ENCODE measurements at regions not wholly inside any gene's neighbourhood (a gene's known extent, or its start where the extent isn't known, plus 50 kb on each side); places are given as distances from the start of the nearest gene placed in this dataset.
A peak's percentile ranks its signal among the peaks of the same experiment; 100 is the strongest.

- H3K4me1 ChIP-seq (ENCODE audit: control insufficient read depth, insufficient read depth, low read length) = no peaks in the 10 kb centered on the region
- H3K27me3 ChIP-seq (replicated peaks; ENCODE audit: control insufficient read depth, insufficient read depth, low read length) = no peaks in the 10 kb centered on the region
- no peaks in the 10 kb centered on the region for H3K9me3 ChIP-seq (ENCODE audit: control insufficient read depth, low read length)
- no peak overlapping the region for H3K4me3 ChIP-seq (ENCODE audit: low read length)
- peaks cover 28% of the 10 kb centered on the region for H3K36me3 ChIP-seq (ENCODE audit: control insufficient read depth, insufficient read depth, low read length, severe bottlenecking)
- H3K9ac ChIP-seq (ENCODE audit: low read length) = no peak overlapping the region
- DNase-seq (ENCODE audit: low read depth) = no peak
Observed at GRCh38 chr9:109953300-109953699, 173.3 kb downstream of the PALM2AKAP2 start.

DNA sequence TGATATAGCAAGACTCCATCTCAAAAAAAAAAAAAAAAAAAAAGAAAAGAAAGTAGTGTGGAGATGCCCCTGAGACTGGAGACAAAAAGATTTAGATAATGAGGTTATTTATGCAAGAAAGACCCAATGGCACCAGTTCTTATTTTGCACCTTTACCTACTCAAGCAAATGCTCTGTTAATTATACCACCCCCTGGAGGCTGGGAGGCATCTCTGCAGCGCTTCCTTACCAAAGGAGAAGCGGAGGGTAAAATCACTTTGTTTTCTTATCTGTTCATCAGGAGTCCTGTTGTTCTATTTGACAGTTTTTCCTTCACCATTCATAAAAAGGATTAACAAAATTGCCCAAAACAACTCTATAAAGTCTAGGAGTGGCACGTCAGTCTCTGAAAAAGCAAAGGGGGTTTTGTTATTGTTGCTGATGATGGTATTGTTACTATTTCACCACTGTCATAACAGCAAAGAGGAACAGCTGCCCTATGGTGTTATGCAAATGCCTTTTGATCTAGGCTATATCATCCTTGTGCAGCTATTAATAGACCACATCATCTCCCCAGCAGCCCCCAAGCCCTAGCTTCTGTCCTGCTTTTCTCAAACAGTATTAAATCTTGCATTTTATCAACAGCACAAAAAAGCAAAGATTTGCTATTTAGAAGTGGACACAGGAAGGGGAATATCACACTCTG, 174.0 kb downstream of the PALM2AKAP2 start:
- no peak for DNase-seq (ENCODE audit: low read depth)
- H3K27me3 ChIP-seq (replicated peaks; ENCODE audit: control insufficient read depth, insufficient read depth, low read length) = no peaks in the 10 kb centered on the region

DNA sequence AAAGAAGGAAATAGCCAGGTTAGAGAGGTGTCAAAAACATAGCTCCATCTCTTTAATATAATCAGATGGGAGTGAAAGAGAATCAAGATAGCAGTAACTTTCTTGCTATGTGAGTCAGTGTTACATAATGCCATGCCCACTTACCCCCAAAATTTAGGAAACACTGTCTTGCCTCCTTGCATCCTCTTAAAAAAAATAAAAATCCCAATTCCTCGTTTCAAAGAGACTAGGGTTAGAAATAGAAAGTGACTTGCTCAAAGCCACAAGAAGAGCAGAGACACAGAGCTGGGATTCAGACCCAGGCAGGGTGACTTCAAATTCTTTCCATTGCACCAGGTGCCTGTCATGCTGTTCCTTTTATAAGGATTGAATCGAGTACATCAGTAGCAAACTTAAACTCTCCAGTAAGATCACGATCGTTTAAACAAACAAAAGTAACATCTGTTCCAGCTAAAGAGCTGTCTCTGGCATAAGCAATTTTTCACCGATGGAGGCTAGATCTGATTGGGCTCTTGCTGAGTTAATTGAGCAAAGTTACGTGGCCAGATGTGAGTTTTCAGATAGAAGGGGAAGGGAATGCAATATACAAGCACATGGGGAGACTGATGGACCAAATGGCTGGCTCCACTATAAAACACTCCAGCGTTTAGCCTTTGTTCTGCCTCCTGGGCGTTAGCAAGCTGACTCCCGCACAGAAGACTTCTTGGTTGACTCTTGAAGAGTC, 176.9 kb downstream of the PALM2AKAP2 start:
- no peak overlapping the region for H3K4me3 ChIP-seq (ENCODE audit: low read length)

More for the DNA sequence above, 174.0 kb downstream of the PALM2AKAP2 start:
- no peaks in the 10 kb centered on the region for H3K4me1 ChIP-seq (ENCODE audit: control insufficient read depth, insufficient read depth, low read length)
- H3K4me3 ChIP-seq (ENCODE audit: low read length) = no peak overlapping the region
- H3K36me3 ChIP-seq (ENCODE audit: control insufficient read depth, insufficient read depth, low read length, severe bottlenecking) = peaks cover 26% of the 10 kb centered on the region
- no peak overlapping the region for H3K9ac ChIP-seq (ENCODE audit: low read length)
- H3K9me3 ChIP-seq (ENCODE audit: control insufficient read depth, low read length) = no peaks in the 10 kb centered on the region

DNA sequence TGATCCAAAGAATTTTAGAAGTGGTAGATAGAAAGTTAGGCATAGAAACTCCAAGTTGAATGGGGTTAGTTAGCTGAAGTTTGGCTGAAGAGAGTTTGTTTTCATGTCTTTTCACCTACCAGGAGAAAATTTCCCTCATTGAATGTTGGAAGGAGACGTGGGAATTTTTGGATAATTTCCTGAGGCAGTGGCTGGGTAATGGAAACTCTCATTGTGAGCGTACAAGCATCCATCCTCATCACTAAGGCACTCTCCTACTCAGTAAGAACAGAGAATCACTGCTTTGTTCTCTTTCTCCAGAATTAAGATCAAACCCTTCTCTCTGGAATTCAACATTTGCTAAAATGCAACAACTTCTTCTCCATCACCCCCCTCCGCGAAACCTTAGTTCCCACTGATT, 179.7 kb downstream of the PALM2AKAP2 start:
- H3K9me3 ChIP-seq (ENCODE audit: control insufficient read depth, low read length) = no peaks in the 10 kb centered on the region
- H3K4me1 ChIP-seq (ENCODE audit: control insufficient read depth, insufficient read depth, low read length) = no peaks in the 10 kb centered on the region
- peaks cover 24% of the 10 kb centered on the region for H3K36me3 ChIP-seq (ENCODE audit: control insufficient read depth, insufficient read depth, low read length, severe bottlenecking)
- H3K4me3 ChIP-seq (ENCODE audit: low read length) = no peak overlapping the region
- DNase-seq (ENCODE audit: low read depth) = no peak
- H3K9ac ChIP-seq (ENCODE audit: low read length) = no peak overlapping the region
- no peaks in the 10 kb centered on the region for H3K27me3 ChIP-seq (replicated peaks; ENCODE audit: control insufficient read depth, insufficient read depth, low read length)

More for the DNA sequence above, 176.9 kb downstream of the PALM2AKAP2 start:
- Histone ChIP-seq H3K36me3 (ENCODE audit: control insufficient read depth, insufficient read depth, low read length, severe bottlenecking) (peaks cover 23% of the 10 kb centered on the region), H3K9ac (ENCODE audit: low read length) (no peak overlapping the region), H3K27me3 (replicated peaks; ENCODE audit: control insufficient read depth, insufficient read depth, low read length) (no peaks in the 10 kb centered on the region), H3K9me3 (ENCODE audit: control insufficient read depth, low read length) (no peaks in the 10 kb centered on the region), H3K4me1 (ENCODE audit: control insufficient read depth, insufficient read depth, low read length) (no peaks in the 10 kb centered on the region)
- DNase-seq (ENCODE audit: low read depth) = peak; percentile 34

DNA sequence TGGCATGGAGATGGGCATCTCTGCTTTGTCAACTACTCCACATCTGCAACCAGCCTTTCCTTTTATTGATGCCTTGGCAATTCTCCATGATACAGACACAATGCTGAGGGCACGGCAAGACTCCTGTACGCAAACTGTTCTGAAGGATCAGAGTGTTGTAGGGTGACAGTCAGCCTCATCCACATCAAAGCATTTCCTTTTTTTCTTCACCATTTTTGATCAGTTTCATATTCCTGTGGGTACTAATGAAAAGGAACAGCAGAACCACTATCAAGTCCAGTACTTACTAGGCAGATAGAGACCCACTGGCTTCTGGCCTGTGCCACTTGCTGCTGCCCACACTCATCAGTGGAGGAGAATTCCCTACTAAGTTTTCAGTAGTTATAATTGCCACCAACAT, 181.6 kb downstream of the PALM2AKAP2 start:
- no peak overlapping the region for H3K4me3 ChIP-seq (ENCODE audit: low read length)
- no peaks in the 10 kb centered on the region for H3K9me3 ChIP-seq (ENCODE audit: control insufficient read depth, low read length)
- no peaks in the 10 kb centered on the region for H3K27me3 ChIP-seq (replicated peaks; ENCODE audit: control insufficient read depth, insufficient read depth, low read length)
- H3K36me3 ChIP-seq (ENCODE audit: control insufficient read depth, insufficient read depth, low read length, severe bottlenecking) = peaks cover 24% of the 10 kb centered on the region
- DNase-seq (ENCODE audit: low read depth) = no peak
- H3K9ac ChIP-seq (ENCODE audit: low read length) = no peak overlapping the region
- no peaks in the 10 kb centered on the region for H3K4me1 ChIP-seq (ENCODE audit: control insufficient read depth, insufficient read depth, low read length)

GRCh38 chr9:109962215-109962614, 182.2 kb downstream of the PALM2AKAP2 start:
- no peak overlapping the region for H3K9ac ChIP-seq (ENCODE audit: low read length)
- no peaks in the 10 kb centered on the region for H3K27me3 ChIP-seq (replicated peaks; ENCODE audit: control insufficient read depth, insufficient read depth, low read length)
- H3K4me3 ChIP-seq (ENCODE audit: low read length) = no peak overlapping the region
- no peaks in the 10 kb centered on the region for H3K4me1 ChIP-seq (ENCODE audit: control insufficient read depth, insufficient read depth, low read length)
- peaks cover 28% of the 10 kb centered on the region for H3K36me3 ChIP-seq (ENCODE audit: control insufficient read depth, insufficient read depth, low read length, severe bottlenecking)
- no peak for DNase-seq (ENCODE audit: low read depth)
- no peaks in the 10 kb centered on the region for H3K9me3 ChIP-seq (ENCODE audit: control insufficient read depth, low read length)

GRCh38 chr9:109963079-109963478, 183.1 kb downstream of the PALM2AKAP2 start:
- H3K9me3 ChIP-seq (ENCODE audit: control insufficient read depth, low read length) = no peaks in the 10 kb centered on the region
- H3K4me3 ChIP-seq (ENCODE audit: low read length) = no peak overlapping the region
- H3K27me3 ChIP-seq (replicated peaks; ENCODE audit: control insufficient read depth, insufficient read depth, low read length) = no peaks in the 10 kb centered on the region
- no peak overlapping the region for H3K9ac ChIP-seq (ENCODE audit: low read length)
- no peak for DNase-seq (ENCODE audit: low read depth)
- H3K4me1 ChIP-seq (ENCODE audit: control insufficient read depth, insufficient read depth, low read length) = no peaks in the 10 kb centered on the region
- H3K36me3 ChIP-seq (ENCODE audit: control insufficient read depth, insufficient read depth, low read length, severe bottlenecking) = peaks cover 35% of the 10 kb centered on the region

DNA sequence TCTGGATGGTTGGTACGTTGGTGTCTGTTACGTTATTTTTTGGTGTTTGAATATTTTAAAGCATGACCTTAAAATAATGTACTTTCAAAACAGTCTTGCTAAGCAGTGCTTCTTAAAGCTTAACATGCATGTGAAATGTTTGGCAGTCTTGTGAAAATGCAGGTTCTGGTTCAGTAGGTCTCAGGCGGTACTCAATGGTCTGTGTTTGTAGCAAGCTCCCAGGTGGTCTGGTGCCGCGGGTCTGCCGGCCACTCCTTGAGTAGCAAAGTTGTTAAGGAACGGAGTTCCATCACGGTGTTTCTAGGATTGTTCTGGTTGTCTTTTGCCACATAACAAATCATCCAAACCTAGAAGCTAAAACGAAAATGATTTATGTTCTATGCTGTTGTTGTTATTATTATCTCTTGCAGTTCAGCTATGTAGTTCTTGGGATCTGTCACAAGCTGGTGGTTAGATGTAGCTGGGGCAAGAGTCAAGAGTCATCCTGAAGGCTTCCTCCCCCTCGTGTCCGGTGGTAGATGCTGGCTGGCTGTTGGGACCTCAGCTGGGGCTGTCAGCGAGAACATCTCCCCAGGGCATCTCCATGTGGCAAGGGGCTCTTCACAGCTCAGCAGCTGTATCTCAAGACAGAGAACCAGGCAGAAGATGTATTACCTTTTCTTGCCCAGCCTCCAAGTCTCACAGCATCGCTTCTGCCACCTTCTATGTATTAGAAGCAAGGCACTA, 186.8 kb downstream of the PALM2AKAP2 start:
- Histone ChIP-seq H3K27me3 (replicated peaks; ENCODE audit: control insufficient read depth, insufficient read depth, low read length) (no peaks in the 10 kb centered on the region), H3K36me3 (ENCODE audit: control insufficient read depth, insufficient read depth, low read length, severe bottlenecking) (peaks cover 23% of the 10 kb centered on the region), H3K4me1 (ENCODE audit: control insufficient read depth, insufficient read depth, low read length) (no peaks in the 10 kb centered on the region), H3K9me3 (ENCODE audit: control insufficient read depth, low read length) (no peaks in the 10 kb centered on the region), H3K9ac (ENCODE audit: low read length) (no peak overlapping the region), H3K4me3 (ENCODE audit: low read length) (no peak overlapping the region)
- no peak for DNase-seq (ENCODE audit: low read depth)

DNA sequence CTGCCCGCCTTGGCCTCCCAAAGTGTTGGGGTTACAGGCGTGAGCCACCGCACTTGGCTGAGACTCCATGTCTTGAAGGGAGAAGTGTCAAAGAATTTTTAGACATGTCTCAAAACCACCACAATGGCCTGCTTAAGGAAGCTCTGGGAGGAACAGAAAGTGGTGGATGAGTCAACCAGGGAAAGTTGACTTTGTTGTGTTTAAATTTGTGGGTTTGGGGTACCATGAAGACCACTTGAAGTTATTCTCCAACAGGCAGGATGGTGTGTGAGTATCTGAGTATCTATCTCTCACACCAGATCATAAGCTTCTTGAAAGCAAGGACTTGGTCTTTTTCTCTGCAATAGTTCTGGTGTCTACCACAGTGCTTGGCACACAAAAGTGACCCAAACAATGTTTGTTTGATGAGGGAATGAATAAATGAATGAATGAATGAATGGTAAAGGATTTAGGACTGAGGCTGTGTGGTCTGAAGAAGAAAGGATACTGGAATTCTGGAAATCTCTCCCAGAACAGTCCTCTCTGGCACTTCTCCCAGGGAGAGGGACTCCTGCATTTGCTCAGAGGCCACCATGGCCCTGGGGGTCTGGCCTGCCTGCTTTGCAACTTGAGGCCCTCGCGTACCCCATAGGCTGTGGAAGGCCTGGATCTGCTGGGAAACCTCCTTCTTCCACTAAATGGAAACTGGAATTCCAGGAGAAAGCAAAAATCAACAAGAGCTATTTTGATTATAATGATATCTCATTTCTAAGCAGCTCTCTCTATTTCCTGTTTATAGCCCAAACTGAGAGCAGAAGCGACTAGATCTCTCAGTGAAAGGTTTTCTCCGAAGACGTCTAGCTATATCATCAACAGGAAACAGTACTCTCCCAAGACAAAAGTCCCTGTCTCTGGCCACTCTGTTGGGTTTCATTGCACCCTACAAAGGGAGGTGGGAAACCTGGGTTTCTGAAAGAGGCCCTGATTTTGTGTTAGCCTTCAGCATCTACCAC, 187.9 kb downstream of the PALM2AKAP2 start:
- no peak for DNase-seq (ENCODE audit: low read depth)
- H3K4me1 ChIP-seq (ENCODE audit: control insufficient read depth, insufficient read depth, low read length) = peaks cover 6% of the 10 kb centered on the region

GRCh38 chr9:109969011-109969410, 189.0 kb downstream of the PALM2AKAP2 start:
- Histone ChIP-seq H3K4me3 (ENCODE audit: low read length) (no peak overlapping the region), H3K9ac (ENCODE audit: low read length) (no peak overlapping the region), H3K4me1 (ENCODE audit: control insufficient read depth, insufficient read depth, low read length) (peaks cover 11% of the 10 kb centered on the region), H3K9me3 (ENCODE audit: control insufficient read depth, low read length) (no peaks in the 10 kb centered on the region), H3K27me3 (replicated peaks; ENCODE audit: control insufficient read depth, insufficient read depth, low read length) (no peaks in the 10 kb centered on the region), H3K36me3 (ENCODE audit: control insufficient read depth, insufficient read depth, low read length, severe bottlenecking) (peaks cover 35% of the 10 kb centered on the region)
- no peak for DNase-seq (ENCODE audit: low read depth)

More for the DNA sequence above, 187.9 kb downstream of the PALM2AKAP2 start:
- Histone ChIP-seq H3K9me3 (ENCODE audit: control insufficient read depth, low read length) (no peaks in the 10 kb centered on the region), H3K27me3 (replicated peaks; ENCODE audit: control insufficient read depth, insufficient read depth, low read length) (no peaks in the 10 kb centered on the region), H3K9ac (ENCODE audit: low read length) (no peak overlapping the region), H3K36me3 (ENCODE audit: control insufficient read depth, insufficient read depth, low read length, severe bottlenecking) (peaks cover 31% of the 10 kb centered on the region), H3K4me3 (ENCODE audit: low read length) (no peak overlapping the region)
